GM19351 (cell line): ENCODE measurements at regions not wholly inside any gene's neighbourhood (a gene's known extent, or its start where the extent isn't known, plus 50 kb on each side); places are given as distances from the start of the nearest gene placed in this dataset.
"Not testable (repeated sequence)": the region's sequence is repeated elsewhere in the genome, so short reads cannot be mapped to it uniquely, and the experiment has no call there.

ENCODE experiments used
- ATAC-seq: cut with Tn5 transposase; IDR thresholded peaks from one replicate; pipeline ENCODE4 v1.9.1; 2021; ENCODE audit warnings: mild to moderate bottlenecking, moderate library complexity; ENCODE audit not compliant: unreplicated experiment

DNA sequence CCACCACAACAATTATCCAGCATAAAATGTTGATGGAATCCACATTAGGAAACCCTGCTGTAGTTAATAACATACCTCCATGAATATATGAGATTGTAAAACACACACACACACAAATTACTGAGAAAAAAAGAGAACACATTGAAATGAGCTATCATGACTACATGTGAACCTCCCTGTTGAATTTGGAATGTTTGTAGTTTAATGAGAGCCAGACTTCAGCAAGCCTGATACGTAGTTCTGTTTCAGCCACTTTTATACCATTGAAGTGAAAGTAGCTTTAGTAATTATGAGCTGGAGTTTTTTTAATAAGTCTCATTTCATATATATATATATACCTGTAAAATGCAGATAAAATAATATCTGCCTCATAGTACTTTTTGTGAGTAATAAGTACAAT lies 1146.4 kb downstream of the NAALADL2 start:
- no peak for ATAC-seq

DNA sequence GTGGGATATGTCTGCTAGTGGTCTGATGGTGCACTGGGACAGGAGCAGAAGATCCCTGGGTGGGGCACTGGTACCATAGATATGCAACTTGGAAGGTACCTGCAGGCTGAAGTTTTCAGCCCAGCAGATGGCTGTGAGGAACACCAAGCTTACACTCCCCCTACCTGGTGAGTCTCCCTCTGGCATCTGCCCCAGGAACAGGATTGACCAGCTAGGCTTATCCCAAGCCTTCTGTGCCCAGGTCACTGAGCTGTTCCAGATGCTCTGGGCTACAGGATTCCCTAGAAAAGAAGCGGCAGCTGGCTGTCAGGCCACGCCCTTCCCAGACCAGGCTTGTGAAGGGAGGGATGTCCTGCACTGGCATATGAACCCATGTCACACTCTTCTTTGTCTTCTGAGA lies 1130.0 kb downstream of the NAALADL2 start:
- ATAC-seq = no peak

DNA sequence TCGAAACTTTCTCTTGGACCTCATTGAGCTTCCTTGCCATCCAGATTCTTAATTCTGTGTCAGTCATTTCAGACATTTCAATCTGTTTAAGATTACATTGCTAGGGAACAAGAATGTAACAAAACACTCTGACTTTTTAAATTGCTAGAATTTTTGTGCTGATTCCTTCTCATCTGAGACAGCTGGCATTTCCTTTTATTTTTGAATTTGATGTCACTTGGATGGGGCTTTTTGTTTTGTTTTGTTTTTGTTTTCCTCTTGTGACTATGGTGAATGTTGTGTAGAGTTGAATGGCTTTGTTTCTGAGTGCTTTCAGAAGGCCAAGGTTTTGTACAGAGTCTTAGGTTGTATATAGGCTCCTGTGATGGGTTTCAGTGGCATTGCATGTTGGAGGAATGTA lies 1129.3 kb downstream of the NAALADL2 start:
- no peak for ATAC-seq

DNA sequence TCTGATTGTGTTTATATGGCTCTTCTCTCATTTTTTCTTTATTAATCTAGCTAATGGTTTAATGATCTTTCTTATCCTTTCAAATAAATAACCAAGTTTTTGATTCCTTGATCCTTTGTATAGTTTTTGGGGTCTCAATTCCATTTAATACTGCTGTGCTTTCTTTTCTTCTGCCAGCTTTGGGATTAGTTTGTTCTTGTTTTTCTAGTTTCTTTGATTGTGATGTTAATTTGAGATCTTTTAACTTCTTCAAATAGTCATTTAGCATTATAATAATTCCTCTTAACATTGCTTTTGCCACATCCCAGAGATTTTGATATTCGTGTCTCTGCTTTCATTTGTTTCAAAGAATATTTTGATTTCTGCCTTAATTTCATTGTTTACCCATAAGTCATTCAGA lies 1126.6 kb downstream of the NAALADL2 start:
- no peak for ATAC-seq

DNA sequence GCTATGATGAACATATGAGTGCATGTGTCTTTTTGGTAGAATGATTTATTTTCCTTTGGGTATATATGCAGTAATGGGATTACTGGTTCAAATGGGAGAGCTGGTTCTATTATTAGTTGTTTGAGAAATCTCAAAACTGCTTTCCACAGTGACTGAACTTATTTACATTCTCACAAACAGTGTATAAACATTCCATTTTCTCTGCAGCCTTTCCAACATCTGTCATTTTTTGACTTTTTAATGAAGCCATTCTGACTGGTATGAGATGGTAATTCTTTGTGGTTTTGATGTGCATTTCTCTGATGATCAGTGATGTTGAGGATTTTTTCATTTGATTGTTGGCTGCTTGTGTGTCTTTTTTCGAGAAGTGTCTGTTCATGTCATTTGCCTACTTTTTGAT lies 1124.2 kb downstream of the NAALADL2 start:
- no peak for ATAC-seq

DNA sequence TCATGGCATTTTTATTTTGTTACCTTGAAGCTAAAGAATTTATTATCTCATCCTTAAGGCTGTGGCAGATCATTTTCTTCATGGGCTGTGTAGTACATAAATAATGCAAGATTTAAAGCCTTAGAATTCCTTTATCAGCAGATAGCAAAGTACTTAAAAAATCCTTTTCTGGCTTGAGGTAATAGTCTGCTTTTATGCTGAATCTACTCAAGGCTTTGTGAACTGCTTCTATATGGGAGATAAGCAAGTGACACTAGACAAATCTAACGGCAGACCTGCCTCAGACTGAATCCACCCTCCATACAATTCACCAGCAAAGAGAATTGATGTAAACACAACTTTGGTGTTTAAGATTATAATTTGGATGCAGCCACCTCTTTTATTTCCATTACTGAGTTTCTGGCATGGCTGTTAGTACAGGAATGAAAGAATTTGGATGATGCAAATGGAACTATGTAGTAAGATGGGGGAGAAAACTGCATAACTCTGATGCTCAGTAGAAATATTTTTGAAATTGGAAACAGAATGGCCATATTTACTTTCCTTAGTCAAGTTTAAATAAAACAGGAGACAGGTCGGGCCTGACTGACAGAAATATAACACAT lies 1121.5 kb downstream of the NAALADL2 start:
- ATAC-seq = no peak

DNA sequence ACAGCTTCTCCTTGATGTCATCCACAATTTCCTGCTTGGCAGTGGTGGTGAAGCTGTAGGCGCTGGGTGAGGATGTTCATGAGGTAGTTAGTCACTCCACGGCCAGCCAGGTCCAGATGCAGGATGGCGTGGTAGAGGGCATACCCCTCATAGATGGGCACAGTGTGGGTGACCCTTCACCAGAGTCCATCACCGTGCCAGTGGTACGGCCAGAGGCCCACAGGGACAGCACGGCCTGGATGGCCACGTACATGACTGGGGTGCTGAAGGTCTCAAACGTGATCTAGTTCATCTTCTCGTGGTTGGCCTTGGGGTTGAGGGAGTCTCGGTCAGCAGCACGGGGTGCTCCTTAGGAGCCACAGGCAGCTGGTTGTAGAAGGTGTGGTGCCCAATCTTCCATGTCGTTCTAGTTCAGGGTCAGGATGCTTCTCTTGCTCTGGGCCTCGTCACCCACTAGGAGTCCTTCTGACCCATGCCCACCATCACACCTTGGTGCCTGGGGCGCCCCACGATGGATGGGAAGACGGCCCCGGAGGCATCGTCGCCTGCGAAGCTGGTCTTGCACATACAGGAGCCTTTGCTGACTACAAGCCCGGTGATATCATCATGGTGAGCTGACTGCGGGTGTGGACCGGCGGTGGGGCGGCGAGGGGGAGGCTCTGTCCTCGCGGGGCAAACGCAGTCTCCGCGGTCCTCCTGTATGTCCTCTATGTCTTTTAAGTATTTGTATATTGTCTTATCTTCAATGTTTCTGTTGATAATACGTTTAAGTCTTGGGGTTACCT lies 1119.0 kb downstream of the NAALADL2 start:
- ATAC-seq = no peak

DNA sequence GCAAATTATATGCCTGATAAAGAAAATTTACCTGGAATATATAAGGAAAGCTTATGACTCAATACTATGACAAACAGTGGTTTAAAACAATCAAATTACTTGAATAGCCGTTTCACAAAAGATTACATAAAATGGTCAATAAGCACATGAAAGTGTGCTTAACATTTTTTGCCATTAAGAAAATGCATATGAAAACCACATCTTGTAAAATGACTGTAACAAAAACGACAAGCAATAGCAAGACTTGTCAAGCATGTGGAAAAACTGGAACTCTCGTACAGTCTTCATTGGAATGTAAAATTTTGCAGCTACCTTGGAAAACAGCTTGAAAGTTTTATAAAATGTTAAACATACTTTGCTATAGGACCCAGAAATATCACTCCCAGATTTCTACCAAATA lies 1110.3 kb downstream of the NAALADL2 start:
- ATAC-seq = no peak

DNA sequence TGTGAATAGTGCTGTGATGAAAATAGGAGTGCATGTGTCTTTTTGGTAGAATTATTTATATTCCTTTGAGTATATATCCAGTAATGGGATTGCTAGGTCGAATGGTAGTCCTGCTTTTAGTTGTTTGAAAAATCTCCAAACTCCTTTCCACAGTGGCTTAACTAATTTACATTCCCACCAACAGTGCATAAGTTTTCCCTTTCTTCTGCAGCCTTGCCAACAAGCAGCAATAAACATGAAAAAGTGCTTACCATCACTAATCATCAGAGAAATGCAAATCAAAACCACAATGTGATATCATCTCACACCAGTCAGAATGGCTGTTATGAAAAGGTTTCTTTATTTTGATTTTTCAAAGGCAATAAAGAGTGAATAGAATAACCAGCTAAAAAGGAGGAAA lies 1105.9 kb downstream of the NAALADL2 start:
- ATAC-seq = no peak

DNA sequence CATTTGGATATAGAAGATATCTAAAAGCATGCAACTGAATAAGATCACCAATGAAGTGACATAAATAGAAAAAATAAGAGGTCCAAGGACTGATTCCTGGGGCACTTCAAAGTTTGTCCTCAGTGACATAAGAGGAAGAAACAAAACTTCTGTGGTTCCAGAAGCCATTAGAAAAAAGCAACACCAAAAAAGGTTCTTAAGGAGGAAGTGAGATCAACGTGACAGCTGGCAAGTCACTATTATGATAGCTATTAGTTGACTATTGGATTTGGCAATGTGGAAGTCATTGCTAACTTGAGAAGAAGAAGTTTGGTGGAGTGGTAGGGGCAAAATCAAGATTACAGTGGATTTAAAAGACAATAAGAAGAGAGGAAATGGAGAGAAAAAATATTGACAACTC lies 1098.3 kb downstream of the NAALADL2 start:
- ATAC-seq = no peak

DNA sequence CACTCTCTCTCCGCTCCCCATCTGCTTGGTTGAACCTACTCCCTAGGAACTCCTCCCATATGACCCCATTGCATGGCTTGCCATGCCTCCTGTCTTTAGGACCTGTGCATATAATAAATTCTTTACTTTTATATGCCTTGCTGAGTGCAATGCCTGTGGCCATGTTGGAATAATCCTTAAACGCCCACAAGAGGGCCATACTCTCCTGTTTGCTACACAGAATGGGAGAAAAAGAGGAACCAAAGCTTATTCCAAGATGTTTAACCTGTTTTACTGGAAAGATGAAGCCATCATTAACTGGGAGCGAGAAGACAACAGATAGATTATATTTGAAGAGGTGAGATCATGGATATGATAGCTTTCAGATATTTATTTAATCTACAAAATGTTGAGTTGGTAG lies 1097.8 kb downstream of the NAALADL2 start:
- no peak for ATAC-seq

DNA sequence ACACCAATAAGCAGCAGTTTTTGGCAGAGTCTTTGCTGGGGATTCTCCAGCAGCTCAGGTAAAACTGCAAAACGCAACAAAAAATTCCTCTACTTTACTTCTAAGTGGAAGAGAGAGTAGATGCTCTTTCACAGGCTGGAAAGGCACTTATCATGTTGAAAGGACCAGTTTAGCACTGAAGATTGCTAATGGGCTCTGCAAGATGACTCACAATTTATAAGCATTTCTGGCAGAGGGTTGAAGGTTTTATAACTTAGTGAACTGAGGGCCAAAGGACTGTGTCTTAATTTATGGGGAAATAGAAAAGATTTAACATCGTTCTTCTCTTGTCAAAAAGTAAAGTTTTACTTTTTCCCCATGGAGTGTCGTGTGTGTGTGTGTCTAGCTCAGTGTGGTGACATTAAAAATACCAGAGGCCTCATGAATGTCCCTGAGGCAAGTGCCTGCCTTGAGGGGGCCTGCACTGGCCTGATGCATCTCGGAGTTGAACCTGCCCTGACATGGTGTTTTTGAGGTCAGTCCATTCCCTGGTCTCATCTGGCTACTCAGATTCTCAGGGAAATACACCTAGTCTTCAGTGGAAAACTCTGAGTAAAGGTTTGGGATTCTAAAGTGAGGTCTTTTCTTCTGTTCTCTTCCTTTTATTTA lies 1092.0 kb downstream of the NAALADL2 start:
- no peak for ATAC-seq

DNA sequence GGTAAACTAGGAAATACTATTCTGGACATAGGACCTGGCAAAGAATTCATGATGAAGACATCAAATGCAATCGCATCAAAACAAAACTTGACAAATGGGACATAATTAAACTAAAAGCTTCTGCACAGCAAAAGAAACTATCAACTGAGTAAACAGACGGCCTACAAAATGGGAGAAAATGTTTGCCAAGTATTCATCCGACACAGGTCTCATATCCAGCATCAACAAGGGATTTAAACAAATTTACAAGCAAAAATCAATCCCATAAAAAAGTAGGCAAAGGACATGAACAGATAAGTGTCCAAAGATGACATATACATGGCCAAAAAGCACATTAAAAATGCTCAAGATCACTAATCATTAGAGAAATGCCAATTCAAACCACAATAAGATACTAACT lies 1088.9 kb downstream of the NAALADL2 start:
- ATAC-seq = no peak

DNA sequence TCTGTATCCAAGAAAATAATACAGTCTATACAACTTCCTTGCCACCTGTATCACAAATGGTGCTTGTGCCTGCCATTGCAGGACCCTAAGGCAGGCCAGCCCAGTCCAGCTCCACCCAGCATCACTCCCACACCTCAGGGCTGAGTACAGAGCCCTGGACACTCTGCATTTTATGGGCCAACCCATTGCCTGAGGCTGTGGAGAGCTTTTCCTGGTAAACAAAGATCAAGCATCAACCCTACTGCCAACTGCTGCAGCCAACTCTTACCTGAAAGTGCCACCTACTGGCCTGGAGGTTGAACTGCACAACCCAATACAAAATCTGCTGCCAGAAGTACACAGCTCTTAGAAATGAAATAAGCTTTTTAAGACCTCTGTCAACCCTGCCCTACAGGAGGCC lies 1082.2 kb downstream of the NAALADL2 start:
- ATAC-seq = peak; percentile 81

DNA sequence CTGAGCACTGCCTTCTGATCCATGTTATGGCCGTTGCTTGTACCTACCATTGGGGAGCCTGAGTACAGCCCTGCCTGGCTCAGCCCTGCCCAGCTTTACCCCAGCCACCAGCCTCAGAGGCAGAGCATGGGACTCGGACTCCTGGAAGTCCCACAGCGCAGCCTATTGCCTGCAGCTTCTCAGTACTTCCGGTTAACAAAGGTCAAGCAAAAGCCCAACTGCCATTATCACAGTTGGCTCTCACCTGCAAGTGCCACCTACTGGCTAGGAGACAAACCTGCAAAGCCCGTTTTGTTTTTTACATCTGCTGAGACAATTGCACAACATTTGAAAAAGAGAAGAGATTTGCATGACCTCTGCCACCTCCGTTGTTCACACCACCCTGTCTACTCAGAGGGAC lies 1081.7 kb downstream of the NAALADL2 start:
- peak; percentile 43 for ATAC-seq

DNA sequence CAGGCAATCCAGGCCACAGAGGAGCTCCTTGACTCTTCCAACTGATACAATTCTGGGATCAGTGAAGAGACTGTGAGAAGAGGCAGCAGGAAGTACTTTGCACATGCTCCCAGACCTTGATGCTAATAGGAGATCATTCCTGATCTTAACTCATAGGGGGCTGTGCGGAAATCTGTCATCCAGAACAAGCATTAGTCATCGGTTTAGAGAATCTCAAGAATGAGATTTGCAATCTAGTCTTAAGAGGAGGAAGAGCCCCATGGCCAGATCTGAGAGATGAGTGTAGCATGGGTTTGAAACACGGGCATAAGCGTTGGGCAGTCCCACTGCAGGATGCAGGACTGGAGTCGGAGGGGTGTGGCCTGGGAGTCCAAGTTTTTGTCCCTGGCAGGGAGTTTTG lies 1081.1 kb downstream of the NAALADL2 start:
- no peak for ATAC-seq

DNA sequence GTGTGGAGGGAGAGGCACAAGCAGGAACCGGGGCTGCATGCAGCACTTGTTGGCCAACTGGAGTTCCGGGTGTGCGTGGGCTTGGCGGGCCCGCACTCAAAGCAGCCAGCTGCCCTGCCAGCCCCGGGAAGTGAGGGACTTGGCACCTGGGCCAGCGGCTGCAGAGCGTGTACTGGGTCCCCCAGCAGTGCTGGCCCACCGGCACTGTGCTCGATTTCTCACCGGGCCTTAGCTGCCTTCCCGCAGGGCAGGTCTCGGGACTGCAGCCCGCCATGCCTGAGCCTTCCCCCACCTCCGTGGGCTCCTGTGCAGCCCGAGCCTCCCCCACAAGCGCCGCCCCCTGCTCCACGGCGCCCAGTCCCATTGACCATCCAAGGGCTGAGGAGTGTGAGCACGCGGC lies 1078.2 kb downstream of the NAALADL2 start:
- ATAC-seq = not testable (repeated sequence)

DNA sequence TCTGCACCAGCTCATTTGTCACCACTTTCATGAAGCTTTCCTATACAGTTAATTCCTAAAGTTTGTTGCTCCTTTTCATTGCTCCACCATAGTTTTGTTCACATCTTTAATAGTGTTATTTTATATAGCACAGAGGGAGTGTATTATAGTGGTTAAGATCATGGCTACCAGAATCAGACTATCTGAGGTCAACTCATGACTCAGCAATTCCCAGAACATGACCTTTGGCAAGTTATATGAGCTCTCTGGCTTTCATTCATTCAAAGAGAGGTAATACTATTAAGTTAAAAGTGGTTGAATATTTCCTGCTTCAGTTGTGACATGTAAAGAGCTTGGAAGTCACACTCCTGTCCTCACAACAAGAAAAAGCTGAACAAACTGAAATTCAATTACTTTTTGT lies 1073.5 kb downstream of the NAALADL2 start:
- ATAC-seq = no peak

DNA sequence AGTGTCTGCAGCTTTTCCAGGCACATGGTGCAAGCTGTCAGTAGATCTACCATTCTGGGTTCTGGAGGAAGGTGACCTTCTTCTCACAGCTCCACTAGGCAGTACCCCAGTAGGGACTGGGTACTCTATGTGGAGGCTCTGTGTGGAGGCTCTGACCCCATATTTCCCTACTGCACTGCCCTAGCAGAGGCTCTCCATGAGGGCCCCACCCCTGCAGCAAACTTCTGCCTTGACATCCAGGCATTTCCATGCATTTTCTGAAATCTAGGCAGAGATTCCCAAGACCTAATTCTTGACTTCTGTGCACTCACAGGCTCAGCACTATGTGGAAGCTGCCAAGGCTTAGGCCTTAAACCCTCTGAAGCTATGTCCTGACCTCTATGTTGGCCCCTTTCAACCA lies 1060.0 kb downstream of the NAALADL2 start:
- ATAC-seq = no peak

DNA sequence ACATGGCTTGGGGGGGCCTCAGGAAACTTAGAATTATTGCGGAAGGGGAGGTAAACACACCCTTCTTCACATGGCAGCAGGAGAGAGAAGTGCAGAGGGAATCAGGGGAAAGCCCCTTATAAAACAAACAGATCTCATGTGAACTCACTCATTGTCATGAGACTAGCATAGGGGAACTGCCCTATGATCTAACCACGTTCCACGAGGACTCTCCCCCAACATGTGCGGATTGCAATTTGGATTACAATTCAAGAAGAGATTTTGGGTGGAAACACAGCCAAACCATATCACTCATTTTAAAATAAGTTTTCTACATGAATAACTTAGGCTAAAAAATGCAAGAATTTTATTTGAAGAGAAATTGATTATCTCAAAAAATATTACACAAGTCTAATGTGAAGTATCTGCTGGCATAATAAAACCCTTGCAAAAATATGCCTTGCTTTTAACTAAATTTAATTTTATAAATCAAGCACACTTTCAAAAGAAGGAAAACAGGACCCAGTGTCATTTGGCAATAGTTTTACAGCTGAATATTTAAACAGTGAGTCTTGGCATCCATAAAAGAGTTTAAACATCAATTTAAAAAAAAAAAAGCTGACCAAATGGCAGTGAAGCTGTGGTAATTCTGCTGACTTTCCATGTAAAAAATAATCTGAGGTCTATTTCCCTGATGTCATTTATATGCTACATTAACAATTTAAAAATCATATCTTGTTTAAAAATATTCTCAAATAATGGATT lies 1057.2 kb downstream of the NAALADL2 start:
- ATAC-seq = no peak

DNA sequence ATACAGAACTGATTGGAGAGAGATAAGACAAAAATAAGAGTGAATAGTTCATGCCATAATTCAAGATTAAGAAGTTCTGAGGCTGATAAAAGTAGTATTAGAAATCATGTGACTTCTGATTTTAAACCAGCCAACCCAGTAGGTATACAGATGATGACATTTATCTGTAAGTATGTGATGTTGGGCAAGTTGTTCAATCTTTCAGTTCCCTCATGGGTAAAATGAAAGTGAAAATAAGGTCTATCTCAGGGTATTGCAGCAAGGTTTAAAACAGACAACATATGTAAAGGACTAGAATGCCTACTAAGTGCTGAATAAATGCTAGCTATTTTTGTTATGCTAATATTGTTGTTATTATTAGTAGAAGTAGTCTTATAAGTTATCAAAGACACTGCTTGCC lies 1055.7 kb downstream of the NAALADL2 start:
- no peak for ATAC-seq

DNA sequence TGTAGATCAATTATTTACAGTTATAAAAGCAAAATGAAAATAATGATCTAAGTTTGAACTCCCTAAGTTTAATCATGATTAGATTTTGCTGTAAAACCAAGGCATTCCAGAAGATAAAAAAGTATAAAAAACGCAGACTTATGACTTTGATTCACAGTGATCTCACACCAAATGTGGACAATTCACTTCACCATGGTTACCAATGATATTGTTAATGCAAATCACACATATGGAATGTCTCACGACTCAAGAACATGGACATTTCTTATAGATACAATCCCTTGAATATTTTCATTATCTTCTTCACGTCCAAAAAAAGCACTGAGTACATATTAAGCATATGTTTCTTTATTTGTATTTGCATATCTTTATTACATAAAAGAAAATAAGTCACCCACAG lies 1054.2 kb downstream of the NAALADL2 start:
- ATAC-seq = no peak
